ENCODE measurements at regions not wholly inside any gene's neighbourhood (a gene's known extent, or its start where the extent isn't known, plus 50 kb on each side); places are given as distances from the start of the nearest gene placed in this dataset.

DNA sequence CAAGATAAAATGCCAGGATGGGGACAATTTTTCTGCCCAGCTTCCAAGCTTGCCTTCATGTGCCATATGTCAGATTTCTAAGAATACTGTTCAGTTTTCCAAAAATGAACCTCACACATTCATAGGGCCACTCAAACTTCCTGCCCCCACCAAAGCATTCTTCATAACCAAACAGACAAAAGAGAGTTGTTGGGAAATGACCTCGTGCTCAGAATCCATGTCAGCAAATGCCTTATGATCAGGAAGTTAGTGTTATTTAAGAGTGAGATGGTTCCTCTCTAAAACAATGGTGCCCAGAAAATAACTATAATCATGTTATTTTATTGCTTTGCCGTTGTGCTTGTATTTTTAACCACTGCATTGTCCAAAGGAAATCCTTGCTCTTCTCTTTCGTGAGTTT lies 208.2 kb downstream of the ZNF608 start:
- no peak for TF ChIP-seq CTCF (IDR thresholded peaks at IDR 0.05)
- TF ChIP-seq POLR2A (IDR thresholded peaks at IDR 0.05): no peak
